Endothelial cell of umbilical vein (primary cell): ENCODE measurements at regions not wholly inside any gene's neighbourhood (a gene's known extent, or its start where the extent isn't known, plus 50 kb on each side); places are given as distances from the start of the nearest gene placed in this dataset.

ENCODE experiments used
- EZH2 ChIP-seq: IDR thresholded peaks from 2 replicates; pipeline ENCODE4 v1.6.1; 2012; ENCODE audit warnings: borderline replicate concordance, low read depth, mild to moderate bottlenecking, moderate library complexity, low read length, inconsistent platforms; ENCODE audit not compliant: severe bottlenecking
- POLR2A ChIP-seq: IDR thresholded peaks from 2 replicates; pipeline ENCODE4 v1.6.1; 2012; ENCODE audit warnings: low read depth, mild to moderate bottlenecking, control low read depth, low read length
- POLR2AphosphoS5 ChIP-seq: IDR thresholded peaks from 2 replicates; pipeline ENCODE4 v1.6.1; 2012; ENCODE audit warnings: low read depth, mild to moderate bottlenecking, control low read depth, low read length, moderate library complexity; ENCODE audit not compliant: insufficient read depth
- TF ChIP-seq, protein P1 (sequence below), 2 donors: IDR thresholded peaks; 1 replicate in 1 of 2; 2 replicates in 1 of 2; pipeline ENCODE4 v1.5.1; 2011; ENCODE audit warnings: low read length in 2 of 2, mild to moderate bottlenecking in 2 of 2, moderate library complexity in 2 of 2, control low read depth in 1 of 2, inconsistent platforms in 1 of 2, low read depth in 1 of 2; ENCODE audit not compliant: insufficient read depth in 1 of 2; ENCODE audit errors: extremely low read depth in 1 of 2
- TF ChIP-seq, protein P2 (sequence below): IDR thresholded peaks from 2 replicates; pipeline ENCODE4 v1.6.1; 2011; ENCODE audit not compliant: insufficient read depth, insufficient read length

DNA sequence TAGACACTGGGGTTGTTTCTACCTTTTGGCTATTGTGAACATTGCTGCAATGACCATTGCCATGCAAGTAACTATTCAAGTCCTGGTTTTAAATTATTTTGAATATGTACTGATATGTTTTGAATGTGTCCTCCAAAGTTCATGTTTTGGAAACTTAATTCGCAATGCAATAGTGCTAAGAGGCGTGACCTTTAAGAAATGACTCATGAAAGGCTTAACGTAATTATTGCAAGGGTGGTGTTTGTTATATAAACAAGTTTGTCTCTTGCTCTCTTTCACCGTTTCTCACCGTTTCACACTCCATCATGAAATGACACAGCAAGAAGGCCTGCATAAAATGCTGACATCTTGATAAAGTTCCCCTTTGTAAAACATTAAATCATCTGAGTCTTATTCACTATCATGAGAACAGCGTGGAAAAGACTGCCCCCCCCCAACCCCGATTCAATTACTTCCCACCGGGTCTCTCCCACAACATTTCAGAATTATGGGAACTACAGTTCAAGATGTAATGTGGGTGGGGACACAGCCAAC, 506.9 kb upstream of the FAM47C start:
- TF ChIP-seq, protein P1, sequence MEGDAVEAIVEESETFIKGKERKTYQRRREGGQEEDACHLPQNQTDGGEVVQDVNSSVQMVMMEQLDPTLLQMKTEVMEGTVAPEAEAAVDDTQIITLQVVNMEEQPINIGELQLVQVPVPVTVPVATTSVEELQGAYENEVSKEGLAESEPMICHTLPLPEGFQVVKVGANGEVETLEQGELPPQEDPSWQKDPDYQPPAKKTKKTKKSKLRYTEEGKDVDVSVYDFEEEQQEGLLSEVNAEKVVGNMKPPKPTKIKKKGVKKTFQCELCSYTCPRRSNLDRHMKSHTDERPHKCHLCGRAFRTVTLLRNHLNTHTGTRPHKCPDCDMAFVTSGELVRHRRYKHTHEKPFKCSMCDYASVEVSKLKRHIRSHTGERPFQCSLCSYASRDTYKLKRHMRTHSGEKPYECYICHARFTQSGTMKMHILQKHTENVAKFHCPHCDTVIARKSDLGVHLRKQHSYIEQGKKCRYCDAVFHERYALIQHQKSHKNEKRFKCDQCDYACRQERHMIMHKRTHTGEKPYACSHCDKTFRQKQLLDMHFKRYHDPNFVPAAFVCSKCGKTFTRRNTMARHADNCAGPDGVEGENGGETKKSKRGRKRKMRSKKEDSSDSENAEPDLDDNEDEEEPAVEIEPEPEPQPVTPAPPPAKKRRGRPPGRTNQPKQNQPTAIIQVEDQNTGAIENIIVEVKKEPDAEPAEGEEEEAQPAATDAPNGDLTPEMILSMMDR (IDR thresholded peaks at IDR 0.05; ENCODE audit: extremely low read depth in 1 of 2, insufficient read depth in 1 of 2, low read depth in 1 of 2, low read length in 2 of 2) = no peak
- TF ChIP-seq EZH2 = no peak
- no peak for TF ChIP-seq POLR2A
- TF ChIP-seq POLR2AphosphoS5 = no peak
- TF ChIP-seq, protein P2, sequence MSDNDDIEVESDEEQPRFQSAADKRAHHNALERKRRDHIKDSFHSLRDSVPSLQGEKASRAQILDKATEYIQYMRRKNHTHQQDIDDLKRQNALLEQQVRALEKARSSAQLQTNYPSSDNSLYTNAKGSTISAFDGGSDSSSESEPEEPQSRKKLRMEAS = no peak
